ENCODE measurements at regions not wholly inside any gene's neighbourhood (a gene's known extent, or its start where the extent isn't known, plus 50 kb on each side); places are given as distances from the start of the nearest gene placed in this dataset.
"Not testable (repeated sequence)": the region's sequence is repeated elsewhere in the genome, so short reads cannot be mapped to it uniquely, and the experiment has no call there.

- peak; percentile 31 for DNase-seq
Measured at GRCh38 chr7:32680259-32681173, 185.2 kb downstream of the AVL9 start.

DNA sequence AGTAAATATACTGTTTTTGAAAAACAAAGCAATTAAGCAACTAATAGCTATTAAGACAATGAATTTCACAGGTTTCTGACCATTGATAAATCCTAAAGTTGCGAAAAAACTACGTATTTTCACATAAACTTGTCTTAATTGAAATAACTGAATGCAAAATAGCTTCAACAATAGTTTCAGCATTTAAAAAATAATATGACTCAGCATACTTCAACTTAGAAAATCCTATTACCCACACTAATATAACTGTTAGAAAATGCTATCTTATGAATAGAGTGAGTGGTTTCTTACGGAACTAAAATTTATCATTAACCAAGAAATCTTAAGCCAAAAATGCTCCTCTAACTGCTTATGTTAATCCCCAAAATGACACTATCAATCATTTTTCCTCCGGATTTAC lies 183.9 kb downstream of the AVL9 start:
- no peak for DNase-seq

DNA sequence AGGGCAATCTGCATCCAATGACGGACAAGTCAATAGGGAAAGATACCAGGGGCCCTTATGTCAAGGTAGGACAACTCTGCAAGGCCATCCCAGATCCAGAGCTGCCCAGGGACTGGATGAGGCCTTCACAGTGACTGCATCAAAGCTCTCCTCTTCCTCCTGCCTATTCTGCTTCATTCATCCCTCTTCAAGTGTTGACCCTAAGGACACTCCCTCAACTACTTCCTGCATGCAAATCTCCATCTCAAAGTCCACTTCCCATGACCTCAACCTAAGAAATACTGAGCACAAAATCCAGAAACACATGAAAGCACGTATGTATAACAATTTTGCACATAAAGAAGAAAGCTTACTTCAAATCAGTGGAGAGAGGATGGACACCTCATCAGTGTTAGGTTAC lies 182.3 kb downstream of the AVL9 start:
- DNase-seq, result no peak

DNA sequence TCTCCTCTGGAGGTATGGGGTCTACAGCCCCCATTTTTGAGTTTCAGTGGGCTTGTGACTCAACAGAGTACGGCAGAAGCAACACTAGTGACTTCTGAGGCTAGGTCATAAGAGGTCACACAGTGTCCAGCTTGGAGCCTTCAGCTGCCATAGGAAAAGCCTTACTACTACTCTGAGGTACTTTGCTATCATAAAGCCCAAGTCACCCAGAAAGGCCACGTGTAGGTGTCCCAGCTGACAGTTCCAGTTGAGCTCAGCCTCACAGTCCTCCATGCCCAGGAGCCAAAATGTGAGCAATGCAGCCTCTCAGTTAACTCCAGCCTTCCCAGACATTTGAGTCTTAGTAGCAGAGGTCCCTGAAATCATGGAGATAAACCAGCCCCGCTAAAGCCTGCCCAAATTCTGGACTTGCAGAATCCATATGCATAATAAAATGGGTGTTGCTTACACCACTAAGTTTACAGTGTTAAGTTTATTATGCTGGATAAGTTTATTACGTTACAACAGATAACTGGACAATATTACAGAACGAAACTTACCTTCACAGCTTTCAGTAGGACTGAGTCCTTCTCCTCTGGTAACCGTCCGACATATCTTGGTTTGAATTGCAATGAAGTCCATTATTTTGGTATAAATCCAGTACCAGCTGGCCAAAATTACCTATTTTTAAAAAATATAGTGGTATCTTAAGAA lies 181.1 kb downstream of the AVL9 start:
- no peak for DNase-seq

GRCh38 chr7:32673275-32673983 lies 178.1 kb downstream of the AVL9 start:
- DNase-seq, result no peak

- DNase-seq, result no peak
Measured at GRCh38 chr7:32670110-32671025, 175.1 kb downstream of the AVL9 start.

DNA sequence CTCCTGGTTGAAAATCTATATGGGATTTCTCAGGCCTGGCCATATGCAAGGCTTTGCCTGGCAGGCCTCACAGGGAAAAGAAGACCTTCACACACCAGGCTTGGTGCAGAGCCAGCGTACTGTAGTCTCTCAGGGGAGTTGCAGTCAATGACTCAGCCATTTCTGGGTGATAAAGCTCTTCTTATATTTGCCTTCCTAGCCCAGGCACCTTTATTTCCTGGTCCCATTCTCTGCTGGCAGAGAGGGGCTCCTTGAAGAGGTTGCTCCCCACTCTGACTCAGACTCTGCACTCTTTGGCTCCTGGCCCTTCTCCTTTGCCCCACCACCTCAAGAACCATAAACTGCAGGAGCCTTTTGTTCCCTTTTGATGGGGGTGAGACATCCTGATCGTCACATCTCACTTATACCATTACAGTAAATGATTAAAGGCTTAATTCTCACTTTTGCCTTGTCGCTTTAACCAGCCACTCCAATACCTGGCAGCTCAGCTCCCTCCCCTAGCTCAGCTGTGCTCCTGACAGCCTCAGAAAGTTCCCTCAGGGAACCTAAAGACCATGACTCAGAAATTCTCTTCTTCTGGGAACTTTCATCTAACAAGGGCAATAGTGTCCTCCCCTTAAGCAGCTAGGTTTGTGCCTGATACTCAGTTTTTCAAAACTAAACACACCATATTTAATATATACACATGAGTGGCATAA lies 174.0 kb downstream of the AVL9 start:
- not testable (repeated sequence) for DNase-seq

- not testable (repeated sequence) for DNase-seq
Measured at GRCh38 chr7:32668387-32669097, 173.3 kb downstream of the AVL9 start.

DNA sequence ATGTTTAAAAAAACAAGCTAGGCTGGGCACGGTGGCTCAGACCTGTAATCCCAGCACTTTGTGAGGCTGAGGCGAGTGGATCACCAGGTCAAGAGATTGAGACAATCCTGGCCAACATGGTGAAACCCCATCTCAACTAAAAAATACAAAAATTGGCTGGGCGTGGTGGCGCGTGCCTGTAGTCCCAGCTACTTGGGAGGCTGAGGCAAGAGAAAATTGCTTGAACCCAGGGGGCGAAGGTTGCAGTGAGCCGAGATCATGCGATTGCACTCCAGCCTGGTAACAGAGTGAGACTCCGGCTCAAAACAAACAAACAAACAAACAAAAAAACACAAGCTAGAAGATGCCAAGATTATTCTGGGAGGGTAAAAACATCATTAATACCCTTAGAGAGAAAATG lies 172.3 kb downstream of the AVL9 start:
- DNase-seq, result not testable (repeated sequence)

DNA sequence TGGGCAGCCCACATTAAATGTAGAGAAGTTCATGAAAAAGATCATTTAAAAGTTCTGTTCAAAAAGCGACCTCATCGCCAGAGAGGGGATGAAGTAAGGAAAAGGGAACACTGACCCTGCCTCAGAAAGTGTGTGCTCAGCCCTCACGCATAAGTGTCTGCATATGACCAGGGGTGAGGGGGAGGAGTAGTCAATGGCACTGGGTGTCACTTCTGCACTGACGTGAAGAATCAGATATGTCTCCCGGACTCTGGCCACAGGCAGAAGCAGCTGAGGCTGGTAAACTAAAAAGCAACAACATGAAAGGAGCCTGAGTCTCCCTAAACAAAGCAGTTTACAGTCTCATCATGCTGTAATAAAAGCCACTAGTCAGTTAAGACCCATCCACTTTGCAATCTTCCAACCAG lies 168.5 kb downstream of the AVL9 start:
- not testable (repeated sequence) for DNase-seq

GRCh38 chr7:32662509-32662908 lies 167.2 kb downstream of the AVL9 start:
- not testable (repeated sequence) for DNase-seq

DNA sequence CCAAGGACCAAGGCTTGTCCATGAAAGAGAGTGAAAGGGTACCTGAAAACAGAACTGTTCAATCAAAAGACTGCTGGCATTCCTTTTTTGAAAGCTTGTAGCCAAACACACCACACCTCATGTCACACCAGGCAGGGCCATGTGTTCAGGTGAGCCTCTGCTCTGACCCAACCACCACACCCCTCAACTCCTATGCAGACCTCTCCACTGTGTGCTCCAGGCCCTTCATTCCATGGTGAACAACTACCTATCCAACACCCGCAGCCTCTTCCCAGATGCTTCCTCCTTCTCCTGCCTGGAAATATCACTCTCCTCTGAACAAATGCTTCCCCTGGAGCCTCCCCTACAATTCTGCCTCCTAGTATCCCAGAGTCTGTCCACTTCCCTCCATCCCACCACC lies 166.6 kb downstream of the AVL9 start:
- DNase-seq, result no peak

DNA sequence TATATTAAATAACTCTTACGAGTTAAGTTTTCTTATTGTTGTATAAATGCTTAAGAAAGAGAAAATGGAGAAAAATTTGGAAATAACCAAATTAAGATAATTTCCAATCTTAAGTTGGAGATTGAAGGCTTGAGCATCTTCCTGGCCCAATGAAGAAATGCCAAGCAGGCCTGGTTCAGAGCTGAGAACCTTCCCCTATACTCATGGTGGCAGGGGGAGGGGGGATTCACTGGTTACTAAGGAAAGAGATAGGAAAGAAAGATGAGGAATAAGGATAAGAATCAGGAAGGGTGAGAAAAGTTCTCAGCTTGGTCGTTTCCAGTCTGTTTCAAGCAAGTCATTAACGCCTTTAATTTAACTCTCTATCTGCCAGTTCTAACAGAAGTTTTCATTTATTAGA lies 166.2 kb downstream of the AVL9 start:
- DNase-seq, result no peak

GRCh38 chr7:32660936-32661335 lies 165.6 kb downstream of the AVL9 start:
- no peak for DNase-seq

- DNase-seq, result no peak
Measured at GRCh38 chr7:32659853-32660252, 164.6 kb downstream of the AVL9 start.

GRCh38 chr7:32658467-32658869 lies 163.2 kb downstream of the AVL9 start:
- no peak for DNase-seq

DNA sequence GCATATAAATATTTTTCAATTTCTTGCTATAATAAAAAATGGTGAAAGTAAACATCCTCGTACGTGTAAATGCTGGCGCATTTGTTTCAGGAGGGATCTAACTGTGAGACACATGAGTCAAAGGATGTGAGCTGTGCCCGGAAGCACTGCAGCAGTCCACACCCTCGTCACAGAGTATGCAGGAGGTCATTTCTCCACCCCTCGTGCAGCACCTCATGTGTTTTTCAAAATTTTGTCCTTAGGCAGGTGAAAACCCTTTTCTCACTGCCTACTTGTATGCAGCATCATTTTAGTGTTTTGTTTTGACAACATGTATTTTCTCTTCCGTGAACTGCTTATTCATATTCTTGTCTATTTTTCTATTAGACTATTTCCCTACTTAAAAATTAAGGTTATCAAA lies 162.7 kb downstream of the AVL9 start:
- DNase-seq, result no peak

DNA sequence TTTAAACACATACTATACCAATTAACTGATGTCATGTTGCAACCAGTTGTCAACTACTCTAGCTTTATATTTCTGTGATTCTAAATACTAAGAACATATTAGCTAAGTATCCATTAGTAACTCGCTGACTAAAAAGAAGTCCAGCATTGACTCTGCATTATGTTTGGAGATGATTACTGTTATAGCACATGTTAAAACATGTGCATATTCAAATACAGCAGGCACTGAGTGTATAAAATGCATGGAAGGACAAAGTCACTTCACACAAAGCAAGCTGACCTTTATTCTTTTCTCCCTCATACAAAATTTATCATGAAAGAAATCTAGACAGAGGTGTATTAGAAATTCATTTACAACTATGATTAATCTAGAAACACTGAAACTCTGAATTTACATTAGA lies 159.3 kb downstream of the AVL9 start:
- DNase-seq, result not testable (repeated sequence)

DNA sequence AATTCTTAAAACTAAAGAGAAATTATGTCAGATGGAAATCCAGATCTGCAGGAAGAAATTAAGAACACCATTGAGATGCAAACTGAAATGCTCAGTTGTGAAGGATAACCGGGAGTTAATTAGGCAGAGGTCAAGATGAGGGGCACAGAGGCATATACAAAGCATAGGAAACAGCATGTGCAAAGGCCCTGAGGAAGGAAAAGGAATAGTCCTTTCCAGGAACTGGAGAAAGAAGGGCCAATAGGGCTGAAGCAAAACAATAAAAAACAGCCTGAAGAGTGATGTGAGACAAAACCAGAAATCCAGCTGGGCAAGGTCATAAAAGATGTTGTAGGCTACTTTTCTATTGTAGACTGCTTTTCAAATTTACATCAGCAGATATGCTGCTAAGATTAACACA lies 155.1 kb downstream of the AVL9 start:
- DNase-seq, result not testable (repeated sequence)

DNA sequence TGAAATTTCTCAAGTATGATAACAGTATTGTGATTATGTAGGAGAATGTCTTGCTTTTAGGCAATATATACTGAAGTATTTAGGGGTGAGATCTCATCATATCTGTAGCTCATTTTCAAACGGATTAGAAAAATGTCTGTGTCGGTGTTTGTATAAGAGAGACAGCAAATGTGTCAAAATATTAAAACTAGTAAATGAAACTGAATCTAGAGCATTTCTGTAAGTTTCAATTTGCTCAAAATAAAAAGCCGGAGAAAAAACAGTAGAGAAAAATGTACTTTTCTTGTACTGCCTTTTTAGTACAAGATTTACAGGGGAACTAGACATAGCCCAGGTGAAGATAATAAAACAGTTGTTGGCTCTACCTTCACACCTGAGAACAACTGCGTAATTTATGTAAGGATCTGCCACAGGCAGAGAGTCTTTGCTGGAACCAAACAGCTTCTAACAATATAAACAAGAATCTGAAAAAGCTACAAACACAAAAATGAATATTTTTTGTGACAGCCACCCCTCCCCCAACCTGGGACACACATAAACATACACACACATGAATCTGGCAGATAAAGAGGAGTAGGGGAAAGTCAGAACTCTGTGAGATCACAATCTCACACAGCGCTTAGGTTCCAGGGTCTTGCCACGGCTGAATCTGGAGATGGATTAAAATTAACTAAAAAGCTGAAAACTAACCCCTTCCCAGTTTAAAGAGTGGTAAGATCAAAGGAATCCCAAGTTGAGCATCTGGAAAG lies 153.3 kb downstream of the AVL9 start:
- no peak for DNase-seq
